ENCODE measurements at regions not wholly inside any gene's neighbourhood (a gene's known extent, or its start where the extent isn't known, plus 50 kb on each side); places are given as distances from the start of the nearest gene placed in this dataset.

DNA sequence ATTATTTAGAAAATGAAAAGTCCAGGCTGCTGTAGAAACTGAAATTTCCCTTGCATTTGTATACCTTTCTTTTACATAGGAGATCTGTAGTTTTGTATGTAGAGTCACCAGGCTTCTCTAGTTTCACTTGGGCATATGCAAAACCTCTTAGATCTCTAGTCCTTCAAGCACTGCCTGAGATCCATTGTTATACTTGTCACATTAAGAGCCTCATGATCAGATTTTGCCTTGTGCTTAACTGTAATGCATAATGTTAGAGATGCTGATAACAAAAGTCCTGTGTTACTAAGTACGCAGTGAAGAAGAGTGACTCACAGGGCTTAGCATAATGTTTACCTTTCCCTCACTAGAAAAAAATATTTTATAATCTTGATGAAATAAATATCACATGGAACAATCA lies 250.2 kb downstream of the CYLC2 start:
- no peaks in the 10 kb centered on the region for H3K4me1 ChIP-seq (ENCODE audit: control insufficient read depth, extremely low read depth, insufficient read depth, low read length)
- dilution Hi-C loops (cut with MboI; ENCODE audit: extremely low pct_ligation_motif_present, low sequenced_read_pairs) = no loop called here
- no peak overlapping the region for H3K4me2 ChIP-seq (ENCODE audit: control insufficient read depth, extremely low read depth, insufficient read depth, low read depth, low read length)
- DNase-seq (ENCODE audit: low read depth, low spot score) = no peak
- no peak overlapping the region for H3K9ac ChIP-seq (ENCODE audit: control insufficient read depth, extremely low read depth, insufficient read depth, low read length)
- H3K9me3 ChIP-seq (ENCODE audit: control insufficient read depth, low read depth, low read length) = no peaks in the 10 kb centered on the region
- no peaks in the 10 kb centered on the region for H3K36me3 ChIP-seq (ENCODE audit: control insufficient read depth in 2 of 2, extremely low read depth in 1 of 2, insufficient read depth in 2 of 2, low read length in 2 of 2)
- H3K27ac ChIP-seq (ENCODE audit: control insufficient read depth, insufficient read depth, low read length) = no peak overlapping the region
- TF ChIP-seq, protein P1, sequence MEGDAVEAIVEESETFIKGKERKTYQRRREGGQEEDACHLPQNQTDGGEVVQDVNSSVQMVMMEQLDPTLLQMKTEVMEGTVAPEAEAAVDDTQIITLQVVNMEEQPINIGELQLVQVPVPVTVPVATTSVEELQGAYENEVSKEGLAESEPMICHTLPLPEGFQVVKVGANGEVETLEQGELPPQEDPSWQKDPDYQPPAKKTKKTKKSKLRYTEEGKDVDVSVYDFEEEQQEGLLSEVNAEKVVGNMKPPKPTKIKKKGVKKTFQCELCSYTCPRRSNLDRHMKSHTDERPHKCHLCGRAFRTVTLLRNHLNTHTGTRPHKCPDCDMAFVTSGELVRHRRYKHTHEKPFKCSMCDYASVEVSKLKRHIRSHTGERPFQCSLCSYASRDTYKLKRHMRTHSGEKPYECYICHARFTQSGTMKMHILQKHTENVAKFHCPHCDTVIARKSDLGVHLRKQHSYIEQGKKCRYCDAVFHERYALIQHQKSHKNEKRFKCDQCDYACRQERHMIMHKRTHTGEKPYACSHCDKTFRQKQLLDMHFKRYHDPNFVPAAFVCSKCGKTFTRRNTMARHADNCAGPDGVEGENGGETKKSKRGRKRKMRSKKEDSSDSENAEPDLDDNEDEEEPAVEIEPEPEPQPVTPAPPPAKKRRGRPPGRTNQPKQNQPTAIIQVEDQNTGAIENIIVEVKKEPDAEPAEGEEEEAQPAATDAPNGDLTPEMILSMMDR (optimal IDR thresholded peaks at IDR 0.05 in 1 of 3, IDR thresholded peaks at IDR 0.05 in 1 of 3, conservative IDR thresholded peaks at IDR 0.05 in 1 of 3; ENCODE audit: extremely low read depth in 1 of 3, insufficient read depth in 2 of 3, low read length in 3 of 3) = no peak
- TF ChIP-seq EZH2 (IDR thresholded peaks at IDR 0.05; ENCODE audit: low read length) = no peak
- no peaks in the 10 kb centered on the region for H3K9me1 ChIP-seq (ENCODE audit: control insufficient read depth, extremely low read depth, insufficient read depth, low read length)
- no peak for FAIRE-seq
- H3K79me2 ChIP-seq (ENCODE audit: control insufficient read depth, insufficient read depth, low read length) = no peaks in the 10 kb centered on the region
- H4K20me1 ChIP-seq (ENCODE audit: control insufficient read depth, extremely low read depth, insufficient read depth, low read length) = no peaks in the 10 kb centered on the region
- H3K27me3 ChIP-seq (ENCODE audit: control insufficient read depth, extremely low read depth, insufficient read depth, low read length) = no peaks in the 10 kb centered on the region
- no peak overlapping the region for H2AFZ ChIP-seq (ENCODE audit: control insufficient read depth, low read length)
- no peak overlapping the region for H3K4me3 ChIP-seq (ENCODE audit: control insufficient read depth in 2 of 3, extremely low read depth in 1 of 3, insufficient read depth in 2 of 3, low read depth in 1 of 3, low read length in 3 of 3)

DNA sequence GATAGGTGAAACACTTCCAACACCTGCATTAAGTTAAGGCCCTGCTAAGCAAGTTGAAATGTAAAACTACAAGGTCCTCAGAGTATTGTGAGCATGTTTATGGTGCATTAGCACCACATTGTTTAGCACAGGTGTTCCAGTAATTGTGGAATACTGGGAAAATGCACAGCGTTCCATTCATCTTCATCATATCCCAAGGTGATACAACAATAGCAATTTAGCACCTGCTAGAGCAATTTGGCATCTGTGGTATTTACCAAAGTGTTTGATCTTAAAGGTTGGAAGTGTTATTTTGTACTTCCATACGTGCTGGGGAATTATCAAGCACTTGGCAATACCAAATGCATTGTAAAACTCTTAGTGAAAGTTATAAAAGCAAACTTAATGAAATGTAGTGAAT lies 266.8 kb downstream of the CYLC2 start:
- no peaks in the 10 kb centered on the region for H3K9me1 ChIP-seq (ENCODE audit: control insufficient read depth, extremely low read depth, insufficient read depth, low read length)
- FAIRE-seq = no peak
- no peaks in the 10 kb centered on the region for H3K79me2 ChIP-seq (ENCODE audit: control insufficient read depth, insufficient read depth, low read length)
- dilution Hi-C loops (cut with MboI; ENCODE audit: extremely low pct_ligation_motif_present, low sequenced_read_pairs) = no loop called here
- H3K27me3 ChIP-seq (ENCODE audit: control insufficient read depth, extremely low read depth, insufficient read depth, low read length) = no peaks in the 10 kb centered on the region
- no peaks in the 10 kb centered on the region for H3K9me3 ChIP-seq (ENCODE audit: control insufficient read depth, low read depth, low read length)
- no peak overlapping the region for H3K27ac ChIP-seq (ENCODE audit: control insufficient read depth, insufficient read depth, low read length)
- no peak overlapping the region for H2AFZ ChIP-seq (ENCODE audit: control insufficient read depth, low read length)
- TF ChIP-seq EZH2 (IDR thresholded peaks at IDR 0.05; ENCODE audit: low read length) = no peak
- TF ChIP-seq, protein P1 (optimal IDR thresholded peaks at IDR 0.05 in 1 of 3, IDR thresholded peaks at IDR 0.05 in 1 of 3, conservative IDR thresholded peaks at IDR 0.05 in 1 of 3; ENCODE audit: extremely low read depth in 1 of 3, insufficient read depth in 2 of 3, low read length in 3 of 3) = no peak
- no peak overlapping the region for H3K9ac ChIP-seq (ENCODE audit: control insufficient read depth, extremely low read depth, insufficient read depth, low read length)
- H3K36me3 ChIP-seq (ENCODE audit: control insufficient read depth in 2 of 2, extremely low read depth in 1 of 2, insufficient read depth in 2 of 2, low read length in 2 of 2) = no peaks in the 10 kb centered on the region
- no peaks in the 10 kb centered on the region for H4K20me1 ChIP-seq (ENCODE audit: control insufficient read depth, extremely low read depth, insufficient read depth, low read length)
- no peaks in the 10 kb centered on the region for H3K4me1 ChIP-seq (ENCODE audit: control insufficient read depth, extremely low read depth, insufficient read depth, low read length)
- no peak for DNase-seq (ENCODE audit: low read depth, low spot score)
- H3K4me2 ChIP-seq (ENCODE audit: control insufficient read depth, extremely low read depth, insufficient read depth, low read depth, low read length) = no peak overlapping the region
- H3K4me3 ChIP-seq (ENCODE audit: control insufficient read depth in 2 of 3, extremely low read depth in 1 of 3, insufficient read depth in 2 of 3, low read depth in 1 of 3, low read length in 3 of 3) = no peak overlapping the region

All from keratinocyte (primary cell).